IMR-90 (cell line): ENCODE measurements at regions not wholly inside any gene's neighbourhood (a gene's known extent, or its start where the extent isn't known, plus 50 kb on each side); places are given as distances from the start of the nearest gene placed in this dataset.
A peak's percentile ranks its signal among the peaks of the same experiment; 100 is the strongest.

Experiments used
- ATAC-seq: fragments of 200-7000 bp; cut with Tn5 transposase; 2 replicates; pipeline ENCODE4 v1.9.1; 2020; ENCODE audit warnings: low read depth, mild to moderate bottlenecking, moderate library complexity
- BruUV-seq: library from RNA; stranded (reverse); fragments of 400-500 nt; replicated peaks from 2 replicates; lab custom pipeline; 2021; lab: Mats Ljungman, UMichigan
- CTCF ChIA-PET: fragments of 300-600 bp; formaldehyde crosslinking; extraction: SDS; loops from one replicate; lab custom pipeline; 2021; ENCODE audit warnings: antibody characterized with exemption; lab: Yijun Ruan, JAX
- POLR2A ChIA-PET: fragments of 300-600 bp; sonication (Branson Sonifier 250); formaldehyde crosslinking; loops from one replicate; lab custom pipeline; 2022; ENCODE audit warnings: antibody characterized with exemption; ENCODE audit not compliant: unreplicated experiment; lab: Charles Lee
- DNase-seq: peaks from one replicate; pipeline ENCODE4 v3.0.0; 2013
- H2AFZ ChIP-seq: replicated peaks from 2 replicates; pipeline ENCODE3; 2013; ENCODE audit warnings: low read length, mild to moderate bottlenecking; ENCODE audit not compliant: poor library complexity
- H2AK5ac ChIP-seq: 2 replicates; pipeline ENCODE4 v1.6.1; 2013; ENCODE audit warnings: low read depth, low read length, inconsistent platforms
- H2AK9ac ChIP-seq: replicated peaks from 2 replicates; pipeline ENCODE3; 2013; ENCODE audit warnings: mild to moderate bottlenecking, low read depth, low read length, moderate library complexity; ENCODE audit not compliant: poor library complexity
- H2BK120ac ChIP-seq: 2 replicates; pipeline ENCODE4 v1.6.1; 2013; ENCODE audit warnings: low read depth, low read length, inconsistent platforms
- H2BK15ac ChIP-seq: 3 replicates; pipeline ENCODE4 v1.6.1; 2013; ENCODE audit warnings: low read depth, low read length, inconsistent platforms
- H2BK20ac ChIP-seq: 2 replicates; pipeline ENCODE4 v1.6.1; 2013; ENCODE audit warnings: low read depth, mild to moderate bottlenecking, inconsistent platforms, low read length, moderate library complexity
- H2BK5ac ChIP-seq: 2 replicates; pipeline ENCODE4 v1.6.1; 2013; ENCODE audit warnings: mild to moderate bottlenecking, low read depth, low read length, inconsistent platforms; ENCODE audit not compliant: poor library complexity, severe bottlenecking
- H3K14ac ChIP-seq: replicated peaks from 2 replicates; pipeline ENCODE4 v1.6.1; 2013; ENCODE audit warnings: low read depth, low read length, inconsistent platforms
- H3K18ac ChIP-seq: 2 replicates; pipeline ENCODE4 v1.6.1; 2013; ENCODE audit warnings: low read depth, low read length, control low read depth
- H3K23ac ChIP-seq: 2 replicates; pipeline ENCODE4 v1.6.1; 2013; ENCODE audit warnings: low read depth, low read length, inconsistent platforms
- H3K27ac ChIP-seq: 2 replicates; pipeline ENCODE4 v1.5.1; 2013; ENCODE audit warnings: mild to moderate bottlenecking, control low read depth, low read length; ENCODE audit not compliant: insufficient read depth
- H3K27me3 ChIP-seq: 2 replicates; pipeline ENCODE4 v1.6.1; 2013; ENCODE audit warnings: low read length; ENCODE audit not compliant: control insufficient read depth, insufficient read depth
- H3K36me3 ChIP-seq: 2 replicates; pipeline ENCODE4 v1.6.1; 2013; ENCODE audit warnings: low read length, mixed read lengths; ENCODE audit not compliant: control insufficient read depth, insufficient read depth
- H3K4ac ChIP-seq: 2 replicates; pipeline ENCODE4 v1.6.1; 2013; ENCODE audit warnings: low read depth, low read length, inconsistent platforms
- H3K4me1 ChIP-seq: 2 replicates; pipeline ENCODE4 v1.6.1; 2013; ENCODE audit warnings: low read length, mixed read lengths; ENCODE audit not compliant: control insufficient read depth, insufficient read depth
- H3K4me2 ChIP-seq: 2 replicates; pipeline ENCODE4 v1.6.1; 2013; ENCODE audit warnings: low read depth, mild to moderate bottlenecking, control low read depth, low read length, moderate library complexity
- H3K4me3 ChIP-seq: 2 replicates; pipeline ENCODE4 v1.5.1; 2013; ENCODE audit warnings: low read depth, mild to moderate bottlenecking, control low read depth, low read length, moderate library complexity; ENCODE audit not compliant: insufficient read depth
- H3K56ac ChIP-seq: 2 replicates; pipeline ENCODE4 v1.6.1; 2013; ENCODE audit warnings: low read length, inconsistent platforms; ENCODE audit not compliant: insufficient read depth; ENCODE audit errors: extremely low read depth
- H3K79me1 ChIP-seq, 2 experiments: 2 replicates each; pipeline ENCODE4 v1.6.1; 2013; ENCODE audit warnings: low read length in 2 of 2, inconsistent platforms in 1 of 2, low read depth in 1 of 2
- H3K9ac ChIP-seq: 2 replicates; pipeline ENCODE4 v1.6.1; 2013; ENCODE audit warnings: low read depth, low read length, control low read depth
- H3K9me1 ChIP-seq: 2 replicates; pipeline ENCODE4 v1.6.1; 2013; ENCODE audit warnings: low read length, inconsistent platforms; ENCODE audit not compliant: insufficient read depth
- H3K9me3 ChIP-seq: 2 replicates; pipeline ENCODE4 v1.6.1; 2013; ENCODE audit warnings: low read length; ENCODE audit not compliant: control insufficient read depth, insufficient read depth
- H4K20me1 ChIP-seq: 2 replicates; pipeline ENCODE4 v1.6.1; 2013; ENCODE audit warnings: low read length, inconsistent platforms; ENCODE audit not compliant: insufficient read depth
- H4K5ac ChIP-seq: 2 replicates; pipeline ENCODE4 v1.6.1; 2013; ENCODE audit warnings: mild to moderate bottlenecking, low read depth, low read length, control low read depth
- H4K8ac ChIP-seq, 2 experiments: 2 replicates each; pipeline ENCODE4 v1.6.1; 2013; ENCODE audit warnings: low read depth in 2 of 2, low read length in 2 of 2, control low read depth in 1 of 2, inconsistent platforms in 1 of 2
- H4K91ac ChIP-seq: 2 replicates; pipeline ENCODE4 v1.6.1; 2013; ENCODE audit warnings: low read depth, low read length, inconsistent platforms; ENCODE audit not compliant: insufficient read depth
- MAZ ChIP-seq: IDR thresholded peaks from 2 replicates; pipeline ENCODE4 v1.6.1; 2012; ENCODE audit warnings: low read depth, mild to moderate bottlenecking, low read length, improper control_type of control experiment, moderate library complexity, borderline replicate concordance
- POLR2A ChIP-seq: IDR thresholded peaks from 2 replicates; pipeline ENCODE4 v1.6.1; 2012; ENCODE audit warnings: mild to moderate bottlenecking, low read depth, low read length
- RCOR1 ChIP-seq: IDR thresholded peaks from 2 replicates; pipeline ENCODE4 v1.6.1; 2012; ENCODE audit warnings: mild to moderate bottlenecking, low read length, improper control_type of control experiment; ENCODE audit not compliant: insufficient replicate concordance
- whole genome bisulfite sequencing, 2 experiments: methylation state at CpG; one replicate each; pipeline versions ENCODE4 v1.1.5 to v1.1.7; 2013; ENCODE audit warnings: missing lambda C conversion rate in 2 of 2; ENCODE audit not compliant: insufficient read length in 1 of 2; ENCODE audit errors: extremely low coverage in 2 of 2; 5-methylcytosine and 5-hydroxymethylcytosine counted together
- dilution Hi-C: fragments of 300-500 bp; cut with HindIII; formaldehyde crosslinking; loops from one replicate; pipeline ENCODE4 v1.14.3; 2018; ENCODE audit warnings: low sequenced_read_pairs; ENCODE audit not compliant: unreplicated experiment
- in situ Hi-C: fragments of 300-500 bp; cut with MboI; formaldehyde crosslinking; loops from 3 replicates; pipeline ENCODE4 v1.14.3; 2019; ENCODE audit warnings: low sequenced_read_pairs, inconsistent platforms, mixed read lengths
- intact Hi-C: fragments of 100-400 bp; cut with micrococcal nuclease; formaldehyde crosslinking; loops from 2 replicates; pipeline ENCODE4 v1.10.0; 2022

GRCh38 chr10:6716516-6716915 is 136.4 kb upstream of the PRKCQ start:
- intact Hi-C loops (no loop called here), in situ Hi-C loops (no loop called here), dilution Hi-C loops (no loop called here)
- Histone ChIP-seq H3K79me1 (no peaks in the 10 kb centered on the region), H3K27ac (no peak overlapping the region), H4K5ac (no peak overlapping the region), H3K56ac (no peak overlapping the region), H3K14ac (no peak overlapping the region), H2AK9ac (no peak overlapping the region), H3K4ac (no peak overlapping the region), H4K20me1 (no peaks in the 10 kb centered on the region), H3K9me1 (0 out of 2 replicates have a peak, but pooled peaks cover 6% of the 10 kb centered on the region), H3K9ac (no peak overlapping the region), H2BK20ac (no peak overlapping the region), H3K4me2 (no peak overlapping the region), H3K23ac (no peak overlapping the region), H2BK5ac (no peak overlapping the region), H2BK15ac (0 out of 3 replicates have a peak overlapping the region, but pooled peaks have one; percentile 3), H3K9me3 (no peaks in the 10 kb centered on the region), H2AFZ (no peak overlapping the region), H2BK120ac (0 out of 2 replicates have a peak overlapping the region, but pooled peaks have one; percentile 16), H4K91ac (no peak overlapping the region), H3K27me3 (peaks cover 3% of the 10 kb centered on the region), H3K36me3 (no peaks in the 10 kb centered on the region), H3K4me1 (peaks cover 6% of the 10 kb centered on the region), H3K18ac (no peak overlapping the region), H4K8ac (no peak overlapping the region), H3K4me3 (no peak overlapping the region), H2AK5ac (no peak overlapping the region)
- peak; percentile 79 for DNase-seq
- POLR2A ChIA-PET = no interaction called here
- TF ChIP-seq RCOR1 (no peak), MAZ (no peak), POLR2A (no peak)
- no CpG with 5 or more reads among the region's 1 CpG for whole genome bisulfite sequencing, 2 experiments
- ATAC-seq = peak; percentile 62
- BruUV-seq = no TSS peak
- CTCF ChIA-PET = interaction anchor here (1.3 kb wide), 1 partner anchor 49 kb away, joined by 4 read pairs; no protein-coding TSS in a partner anchor
